ENCODE measurements at regions not wholly inside any gene's neighbourhood (a gene's known extent, or its start where the extent isn't known, plus 50 kb on each side); places are given as distances from the start of the nearest gene placed in this dataset.

GRCh38 chr20:12316794-12317193, 399.1 kb downstream of the BTBD3 start:
- TF ChIP-seq EZH2 (IDR thresholded peaks at IDR 0.05; ENCODE audit: borderline replicate concordance) = no peak
- TF ChIP-seq CTCF (IDR thresholded peaks at IDR 0.05; ENCODE audit: poor library complexity) = no peak
- TF ChIP-seq EZH2phosphoT487 (IDR thresholded peaks at IDR 0.05; ENCODE audit: low read depth, severe bottlenecking, unreplicated experiment) = no peak

Data from hepatocyte (in vitro differentiated cells).